Endothelial cell of umbilical vein (primary cell): ENCODE measurements at regions not wholly inside any gene's neighbourhood (a gene's known extent, or its start where the extent isn't known, plus 50 kb on each side); places are given as distances from the start of the nearest gene placed in this dataset.

Source experiments
- EZH2 ChIP-seq: IDR thresholded peaks from 2 replicates; pipeline ENCODE4 v1.6.1; 2012; ENCODE audit warnings: borderline replicate concordance, low read depth, mild to moderate bottlenecking, moderate library complexity, low read length, inconsistent platforms; ENCODE audit not compliant: severe bottlenecking
- GATA2 ChIP-seq: IDR thresholded peaks from 2 replicates; pipeline ENCODE4 v1.7.0; 2011; ENCODE audit warnings: low read depth, mild to moderate bottlenecking, moderate library complexity, mixed read lengths, low read length; ENCODE audit not compliant: insufficient read length, insufficient read depth
- JUN ChIP-seq: IDR thresholded peaks from 2 replicates; pipeline ENCODE4 v1.6.1; 2011; ENCODE audit warnings: borderline replicate concordance, low read depth; ENCODE audit not compliant: insufficient read length, insufficient read depth
- MAX ChIP-seq: IDR thresholded peaks from 2 replicates; pipeline ENCODE4 v1.6.1; 2011; ENCODE audit not compliant: insufficient read depth, insufficient read length
- MYC ChIP-seq: IDR thresholded peaks from one replicate; pipeline ENCODE4 v1.6.1; 2011; ENCODE audit warnings: mild to moderate bottlenecking, low read depth, low read length
- POLR2A ChIP-seq: IDR thresholded peaks from 2 replicates; pipeline ENCODE4 v1.6.1; 2012; ENCODE audit warnings: low read depth, mild to moderate bottlenecking, control low read depth, low read length
- POLR2AphosphoS5 ChIP-seq: IDR thresholded peaks from 2 replicates; pipeline ENCODE4 v1.6.1; 2012; ENCODE audit warnings: low read depth, mild to moderate bottlenecking, control low read depth, low read length, moderate library complexity; ENCODE audit not compliant: insufficient read depth
- TF ChIP-seq, protein P1 (sequence below), 2 donors: IDR thresholded peaks; 1 replicate in 1 of 2; 2 replicates in 1 of 2; pipeline ENCODE4 v1.5.1; 2011; ENCODE audit warnings: low read length in 2 of 2, mild to moderate bottlenecking in 2 of 2, moderate library complexity in 2 of 2, control low read depth in 1 of 2, inconsistent platforms in 1 of 2, low read depth in 1 of 2; ENCODE audit not compliant: insufficient read depth in 1 of 2; ENCODE audit errors: extremely low read depth in 1 of 2

- TF ChIP-seq, protein P1, sequence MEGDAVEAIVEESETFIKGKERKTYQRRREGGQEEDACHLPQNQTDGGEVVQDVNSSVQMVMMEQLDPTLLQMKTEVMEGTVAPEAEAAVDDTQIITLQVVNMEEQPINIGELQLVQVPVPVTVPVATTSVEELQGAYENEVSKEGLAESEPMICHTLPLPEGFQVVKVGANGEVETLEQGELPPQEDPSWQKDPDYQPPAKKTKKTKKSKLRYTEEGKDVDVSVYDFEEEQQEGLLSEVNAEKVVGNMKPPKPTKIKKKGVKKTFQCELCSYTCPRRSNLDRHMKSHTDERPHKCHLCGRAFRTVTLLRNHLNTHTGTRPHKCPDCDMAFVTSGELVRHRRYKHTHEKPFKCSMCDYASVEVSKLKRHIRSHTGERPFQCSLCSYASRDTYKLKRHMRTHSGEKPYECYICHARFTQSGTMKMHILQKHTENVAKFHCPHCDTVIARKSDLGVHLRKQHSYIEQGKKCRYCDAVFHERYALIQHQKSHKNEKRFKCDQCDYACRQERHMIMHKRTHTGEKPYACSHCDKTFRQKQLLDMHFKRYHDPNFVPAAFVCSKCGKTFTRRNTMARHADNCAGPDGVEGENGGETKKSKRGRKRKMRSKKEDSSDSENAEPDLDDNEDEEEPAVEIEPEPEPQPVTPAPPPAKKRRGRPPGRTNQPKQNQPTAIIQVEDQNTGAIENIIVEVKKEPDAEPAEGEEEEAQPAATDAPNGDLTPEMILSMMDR (IDR thresholded peaks at IDR 0.05; ENCODE audit: extremely low read depth in 1 of 2, insufficient read depth in 1 of 2, low read depth in 1 of 2, low read length in 2 of 2): no peak
- TF ChIP-seq POLR2A: no peak
- TF ChIP-seq POLR2AphosphoS5: no peak
- no peak for TF ChIP-seq MYC
- TF ChIP-seq EZH2: no peak
- no peak for TF ChIP-seq MAX
- no peak for TF ChIP-seq JUN
- TF ChIP-seq GATA2: no peak
These were observed 464.0 kb upstream of the ZMIZ1 start for GRCh38 chr10:78604721-78605120.
